AML-193 (cell line): ENCODE measurements at regions not wholly inside any gene's neighbourhood (a gene's known extent, or its start where the extent isn't known, plus 50 kb on each side); places are given as distances from the start of the nearest gene placed in this dataset.

Experiments
- DNase-seq, 2 experiments: peaks; one replicate each; lab custom pipeline; 2025; lab: John Stamatoyannopoulos, UW

- DNase-seq: no peak
Measured at GRCh38 chr5:8241076-8241475, 372.1 kb downstream of the MTRR start.

GRCh38 chr5:8241558-8241957 is 372.6 kb downstream of the MTRR start:
- no peak for DNase-seq

GRCh38 chr5:8247049-8247899 is 378.3 kb downstream of the MTRR start:
- no peak for DNase-seq

- no peak for DNase-seq
Measured at GRCh38 chr5:8253376-8253775, 384.4 kb downstream of the MTRR start.

GRCh38 chr5:8254674-8255073 is 385.7 kb downstream of the MTRR start:
- no peak for DNase-seq

- DNase-seq: no peak
Measured at GRCh38 chr5:8258801-8259200, 389.9 kb downstream of the MTRR start.

GRCh38 chr5:8270246-8270645 is 401.3 kb downstream of the MTRR start:
- no peak for DNase-seq

GRCh38 chr5:8280711-8281363 is 411.9 kb downstream of the MTRR start:
- DNase-seq: no peak

GRCh38 chr5:8288334-8288733 is 419.4 kb downstream of the MTRR start:
- DNase-seq: no peak

- no peak for DNase-seq
Measured at GRCh38 chr5:8288897-8289516, 420.1 kb downstream of the MTRR start.

- DNase-seq: no peak
Measured at GRCh38 chr5:8289779-8290178, 420.8 kb downstream of the MTRR start.

GRCh38 chr5:8290721-8291120 is 421.8 kb downstream of the MTRR start:
- no peak for DNase-seq

- no peak for DNase-seq
Measured at GRCh38 chr5:8291641-8292040, 422.7 kb downstream of the MTRR start.

- DNase-seq: no peak
Measured at GRCh38 chr5:8295141-8295540, 426.2 kb downstream of the MTRR start.

GRCh38 chr5:8299716-8300115 is 430.8 kb downstream of the MTRR start:
- no peak for DNase-seq

GRCh38 chr5:8304341-8304740 is 435.4 kb downstream of the MTRR start:
- no peak for DNase-seq

GRCh38 chr5:8306288-8306896 is 437.4 kb downstream of the MTRR start:
- no peak for DNase-seq

- DNase-seq: no peak
Measured at GRCh38 chr5:8314965-8315364, 446.0 kb downstream of the MTRR start.

GRCh38 chr5:8316608-8317280 is 447.8 kb downstream of the MTRR start:
- no peak for DNase-seq

GRCh38 chr5:8317335-8317734 is 448.4 kb downstream of the MTRR start:
- no peak for DNase-seq

GRCh38 chr5:8320244-8320643 is 451.3 kb downstream of the MTRR start:
- DNase-seq: no peak

GRCh38 chr5:8321272-8321671 is 452.3 kb downstream of the MTRR start:
- no peak for DNase-seq
